HCT116 (cell line): ENCODE measurements at regions not wholly inside any gene's neighbourhood (a gene's known extent, or its start where the extent isn't known, plus 50 kb on each side); places are given as distances from the start of the nearest gene placed in this dataset.

ENCODE experiments used
- ATAC-seq: fragments of 200-7000 bp; cut with Tn5 transposase; 2 replicates; pipeline ENCODE4 v1.9.1; 2020; ENCODE audit warnings: mild to moderate bottlenecking, moderate library complexity
- BruUV-seq: library from RNA; stranded (reverse); fragments of 400-500 nt; replicated peaks from 2 replicates; lab custom pipeline; 2021; lab: Mats Ljungman, UMichigan
- CTCF ChIA-PET: fragments of 300-600 bp; sonication (Branson Sonifier 250); formaldehyde crosslinking; loops from one replicate; lab custom pipeline; 2021; ENCODE audit warnings: antibody characterized with exemption; lab: Charles Lee
- POLR2A ChIA-PET: fragments of 300-600, 350-600 bp; sonication (Branson Sonifier 250); formaldehyde crosslinking; loops from one replicate; lab custom pipeline; 2021; ENCODE audit warnings: antibody characterized with exemption; lab: Charles Lee
- RAD21 ChIA-PET, 2 experiments: fragments of 300-600 bp; sonication (Branson Sonifier 250); formaldehyde crosslinking; loops; one replicate each; lab custom pipeline; 2023; ENCODE audit warnings: low total read pairs in 2 of 2; ENCODE audit not compliant: uncharacterized antibody in 2 of 2, unreplicated experiment in 2 of 2, low non-redundant PET in 1 of 2; lab: Charles Lee
- DNase-seq: peaks from one replicate; pipeline ENCODE4 v3.0.0-alpha.2; 2010; ENCODE audit warnings: low read depth, low spot score
- H2AFZ ChIP-seq: fragments of 200-600 bp; shearing (Covaris generic), sonication (generic); 2 replicates; pipeline ENCODE4 v1.6.1; 2017; ENCODE audit warnings: low read depth, mixed run types, mixed read lengths, antibody characterized with exemption, low read length; ENCODE audit not compliant: poor library complexity, severe bottlenecking
- H3K27ac ChIP-seq: 2 replicates; pipeline ENCODE4 v1.5.1; 2012; ENCODE audit warnings: low read depth, low read length
- H3K27me3 ChIP-seq: fragments of 200-600 bp; sonication (generic); 2 replicates; pipeline ENCODE4 v1.6.1; 2016; ENCODE audit warnings: mixed run types, low read length, mixed read lengths; ENCODE audit not compliant: insufficient read depth
- H3K36me3 ChIP-seq, 2 experiments: fragments of 200-500 bp in 1 of 2; fragments of 200-600 bp in 1 of 2; sonication (Bioruptor generic) in 1 of 2; sonication (generic) in 1 of 2; 2 replicates each; pipeline versions ENCODE4 v1.5.1 to v1.6.1; 2014 to 2016; ENCODE audit warnings: low read length in 2 of 2, inconsistent platforms in 1 of 2, mixed read lengths in 1 of 2, mixed run types in 1 of 2; ENCODE audit not compliant: insufficient read depth in 2 of 2, control insufficient read depth in 1 of 2
- H3K4me1 ChIP-seq, 2 experiments: fragments of 200-600 bp in 1 of 2; sonication (generic) in 1 of 2; 2 replicates each; pipeline versions ENCODE4 v1.5.1 to v1.6.1; 2012 to 2017; ENCODE audit warnings: low read length in 2 of 2, inconsistent platforms in 1 of 2, mild to moderate bottlenecking in 1 of 2, mixed read lengths in 1 of 2, mixed run types in 1 of 2, moderate library complexity in 1 of 2; ENCODE audit not compliant: insufficient read depth in 2 of 2, control insufficient read depth in 1 of 2
- H3K4me2 ChIP-seq: fragments of 200-600 bp; sonication (generic); 2 replicates; pipeline ENCODE4 v1.6.1; 2017; ENCODE audit warnings: mixed run types, low read length, mixed read lengths
- H3K4me3 ChIP-seq, 2 experiments: fragments of 200-600 bp in 1 of 2; sonication (generic) in 1 of 2; replicated peaks in 1 of 2; 2 replicates each; pipeline ENCODE4 v1.5.1; 2011 to 2016; ENCODE audit warnings: low read length in 2 of 2, control low read depth in 1 of 2, low read depth in 1 of 2, mild to moderate bottlenecking in 1 of 2, mixed read lengths in 1 of 2, mixed run types in 1 of 2
- H3K79me2 ChIP-seq: fragments of 200-600 bp; sonication (generic); 2 replicates; pipeline ENCODE4 v1.6.1; 2017; ENCODE audit warnings: mild to moderate bottlenecking, mixed run types, low read length, moderate library complexity, mixed read lengths; ENCODE audit not compliant: insufficient read depth
- H3K9ac ChIP-seq: fragments of 200-600 bp; sonication (generic); 2 replicates; pipeline ENCODE4 v1.6.1; 2016; ENCODE audit warnings: low read length, mixed read lengths
- H3K9me2 ChIP-seq: fragments of 200-600 bp; sonication (generic), shearing (Covaris generic); 2 replicates; pipeline ENCODE4 v1.6.1; 2017; ENCODE audit warnings: mixed run types, mild to moderate bottlenecking, moderate library complexity; ENCODE audit not compliant: insufficient read depth
- H3K9me3 ChIP-seq, 2 experiments: fragments of 200-500 bp in 1 of 2; fragments of 200-600 bp in 1 of 2; sonication (Bioruptor generic) in 1 of 2; sonication (generic) in 1 of 2; 2 replicates each; pipeline ENCODE4 v1.6.1; 2014 to 2017; ENCODE audit warnings: low read length in 2 of 2, mixed read lengths in 2 of 2, inconsistent platforms in 1 of 2, low read depth in 1 of 2, mild to moderate bottlenecking in 1 of 2, mixed run types in 1 of 2, moderate library complexity in 1 of 2; ENCODE audit not compliant: control insufficient read depth in 1 of 2, insufficient read depth in 1 of 2
- H4K20me1 ChIP-seq: fragments of 200-600 bp; sonication (generic), shearing (Covaris generic); 2 replicates; pipeline ENCODE4 v1.6.1; 2017; ENCODE audit warnings: mixed run types, mild to moderate bottlenecking, moderate library complexity; ENCODE audit not compliant: insufficient read depth
- ATF3 ChIP-seq: IDR thresholded peaks from 2 replicates; pipeline ENCODE4 v1.6.1; 2012
- EGR1 ChIP-seq: IDR thresholded peaks from 2 replicates; pipeline ENCODE4 v1.6.1; 2012; ENCODE audit warnings: low read depth
- EZH2 ChIP-seq: fragments of 200-600 bp; sonication (generic); IDR thresholded peaks from 2 replicates; pipeline ENCODE4 v1.6.1; 2017; ENCODE audit warnings: antibody characterized with exemption, mixed run types
- FOSL1 ChIP-seq: IDR thresholded peaks from 2 replicates; pipeline ENCODE4 v1.6.1; 2012; ENCODE audit warnings: low read depth
- JUND ChIP-seq: IDR thresholded peaks from 2 replicates; pipeline ENCODE4 v1.6.1; 2012
- POLR2A ChIP-seq: IDR thresholded peaks from 2 replicates; pipeline ENCODE4 v1.7.0; 2011; ENCODE audit warnings: borderline replicate concordance; ENCODE audit not compliant: insufficient read depth, insufficient read length; ENCODE audit errors: extremely low read depth
- RAD21 ChIP-seq: IDR thresholded peaks from 2 replicates; pipeline ENCODE4 v1.6.1; 2012; ENCODE audit warnings: low read depth, mild to moderate bottlenecking
- REST ChIP-seq: IDR thresholded peaks from 2 replicates; pipeline ENCODE4 v1.6.1; 2012; ENCODE audit warnings: low read depth
- SIN3A ChIP-seq: IDR thresholded peaks from 2 replicates; pipeline ENCODE4 v1.6.1; 2012; ENCODE audit warnings: low read depth
- SP1 ChIP-seq: IDR thresholded peaks from 2 replicates; pipeline ENCODE4 v1.6.1; 2012; ENCODE audit warnings: low read depth
- TCF7L2 ChIP-seq: IDR thresholded peaks from 2 replicates; pipeline ENCODE4 v1.7.0; 2011; ENCODE audit warnings: borderline replicate concordance, inconsistent platforms; ENCODE audit not compliant: insufficient read depth, insufficient read length; ENCODE audit errors: extremely low read depth
- YY1 ChIP-seq: IDR thresholded peaks from 2 replicates; pipeline ENCODE4 v1.6.1; 2011; ENCODE audit warnings: low read length, low read depth, moderate library complexity, mild to moderate bottlenecking; ENCODE audit not compliant: insufficient replicate concordance; ENCODE audit errors: extremely low read depth
- ZFX ChIP-seq: fragments of 450-650 bp; IDR thresholded peaks from 2 replicates; pipeline ENCODE4 v1.6.1; 2017
- ZNF274 ChIP-seq: fragments of 200-500 bp; sonication (Bioruptor generic); IDR thresholded peaks from 2 replicates; pipeline ENCODE4 v1.6.1; 2014; ENCODE audit warnings: mild to moderate bottlenecking, low read depth, low read length, inconsistent platforms
- intact Hi-C: fragments of 100-400 bp; cut with micrococcal nuclease; formaldehyde crosslinking; loops from 2 replicates; pipeline ENCODE4 v1.10.0; 2022
- TF ChIP-seq, protein P1 (sequence below): IDR thresholded peaks from 2 replicates; pipeline ENCODE4 v1.6.1; 2012
- TF ChIP-seq, protein P2 (sequence below), 3 experiments: fragments of 200-600 bp in 1 of 3; sonication (generic) in 1 of 3; IDR thresholded peaks in 2 of 3; conservative IDR thresholded peaks in 1 of 3; 2 replicates each; pipeline ENCODE4 v1.5.1; 2012 to 2017; ENCODE audit warnings: low read depth in 2 of 3, low read length in 2 of 3, antibody characterized with exemption in 1 of 3, borderline replicate concordance in 1 of 3, control low read depth in 1 of 3, mild to moderate bottlenecking in 1 of 3, mixed read lengths in 1 of 3, mixed run types in 1 of 3, moderate library complexity in 1 of 3; ENCODE audit not compliant: insufficient read depth in 1 of 3

GRCh38 chr5:39478863-39479262, 54.1 kb upstream of the DAB2 start:
- TF ChIP-seq, protein P1, sequence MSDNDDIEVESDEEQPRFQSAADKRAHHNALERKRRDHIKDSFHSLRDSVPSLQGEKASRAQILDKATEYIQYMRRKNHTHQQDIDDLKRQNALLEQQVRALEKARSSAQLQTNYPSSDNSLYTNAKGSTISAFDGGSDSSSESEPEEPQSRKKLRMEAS = no peak
- TF ChIP-seq SIN3A (no peak), ZNF274 (no peak), ATF3 (no peak), FOSL1 (no peak), ZFX (no peak), REST (no peak), POLR2A (no peak), YY1 (no peak), EGR1 (no peak), EZH2 (no peak), TCF7L2 (no peak), SP1 (no peak), JUND (no peak), RAD21 (no peak)
- TF ChIP-seq, protein P2, sequence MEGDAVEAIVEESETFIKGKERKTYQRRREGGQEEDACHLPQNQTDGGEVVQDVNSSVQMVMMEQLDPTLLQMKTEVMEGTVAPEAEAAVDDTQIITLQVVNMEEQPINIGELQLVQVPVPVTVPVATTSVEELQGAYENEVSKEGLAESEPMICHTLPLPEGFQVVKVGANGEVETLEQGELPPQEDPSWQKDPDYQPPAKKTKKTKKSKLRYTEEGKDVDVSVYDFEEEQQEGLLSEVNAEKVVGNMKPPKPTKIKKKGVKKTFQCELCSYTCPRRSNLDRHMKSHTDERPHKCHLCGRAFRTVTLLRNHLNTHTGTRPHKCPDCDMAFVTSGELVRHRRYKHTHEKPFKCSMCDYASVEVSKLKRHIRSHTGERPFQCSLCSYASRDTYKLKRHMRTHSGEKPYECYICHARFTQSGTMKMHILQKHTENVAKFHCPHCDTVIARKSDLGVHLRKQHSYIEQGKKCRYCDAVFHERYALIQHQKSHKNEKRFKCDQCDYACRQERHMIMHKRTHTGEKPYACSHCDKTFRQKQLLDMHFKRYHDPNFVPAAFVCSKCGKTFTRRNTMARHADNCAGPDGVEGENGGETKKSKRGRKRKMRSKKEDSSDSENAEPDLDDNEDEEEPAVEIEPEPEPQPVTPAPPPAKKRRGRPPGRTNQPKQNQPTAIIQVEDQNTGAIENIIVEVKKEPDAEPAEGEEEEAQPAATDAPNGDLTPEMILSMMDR (IDR thresholded peaks at IDR 0.05 in 2 of 3, conservative IDR thresholded peaks at IDR 0.05 in 1 of 3; ENCODE audit: borderline replicate concordance in 1 of 3, insufficient read depth in 1 of 3, low read depth in 2 of 3, low read length in 2 of 3) = no peak
- Histone ChIP-seq H3K9ac (no peak overlapping the region), H3K4me3 (no peak overlapping the region), H3K9me2 (no peaks in the 10 kb centered on the region), H3K4me1 (no peaks in the 10 kb centered on the region), H4K20me1 (no peaks in the 10 kb centered on the region), H3K36me3 (no peaks in the 10 kb centered on the region), H3K79me2 (no peaks in the 10 kb centered on the region), H3K27ac (no peak overlapping the region), H3K27me3 (no peaks in the 10 kb centered on the region), H2AFZ (no peak overlapping the region), H3K4me2 (no peak overlapping the region), H3K9me3 (no peaks in the 10 kb centered on the region)
- POLR2A ChIA-PET = no interaction called here
- no peak for ATAC-seq
- CTCF ChIA-PET = no interaction called here
- BruUV-seq = no TSS peak
- intact Hi-C loops = no loop called here
- RAD21 ChIA-PET = no interaction called here
- no peak for DNase-seq
